GM12864 (cell line): ENCODE measurements at regions not wholly inside any gene's neighbourhood (a gene's known extent, or its start where the extent isn't known, plus 50 kb on each side); places are given as distances from the start of the nearest gene placed in this dataset.

Source experiments
- DNase-seq: peaks from one replicate; pipeline ENCODE4 v3.0.0-alpha.2; 2011; ENCODE audit warnings: low read depth
- H3K4me3 ChIP-seq: 2 replicates; pipeline ENCODE4 v1.5.1; 2011; ENCODE audit warnings: mild to moderate bottlenecking, low read depth, low read length, control low read depth
- CTCF ChIP-seq: IDR thresholded peaks from 2 replicates; pipeline ENCODE4 v1.5.1; 2011; ENCODE audit warnings: low read depth, mild to moderate bottlenecking, moderate library complexity, low read length, control low read depth, inconsistent platforms; ENCODE audit errors: missing control alignments

GRCh38 chr2:52884761-52885352, 882.7 kb upstream of the CHAC2 start:
- TF ChIP-seq CTCF = no peak
- no peak overlapping the region for H3K4me3 ChIP-seq
- DNase-seq = no peak

- no peak overlapping the region for H3K4me3 ChIP-seq
- TF ChIP-seq CTCF = no peak
Observed at GRCh38 chr2:52882974-52883373, 884.6 kb upstream of the CHAC2 start.

GRCh38 chr2:52881606-52882005, 886.0 kb upstream of the CHAC2 start:
- no peak for DNase-seq
- H3K4me3 ChIP-seq = no peak overlapping the region
- no peak for TF ChIP-seq CTCF

More at GRCh38 chr2:52882974-52883373, 884.6 kb upstream of the CHAC2 start:
- no peak for DNase-seq

GRCh38 chr2:52880872-52881271, 886.7 kb upstream of the CHAC2 start:
- DNase-seq = no peak
- TF ChIP-seq CTCF = no peak
- H3K4me3 ChIP-seq = no peak overlapping the region

- TF ChIP-seq CTCF = no peak
- DNase-seq = no peak
- H3K4me3 ChIP-seq = no peak overlapping the region
Observed at GRCh38 chr2:52879561-52879960, 888.0 kb upstream of the CHAC2 start.

- no peak overlapping the region for H3K4me3 ChIP-seq
- DNase-seq = no peak
- TF ChIP-seq CTCF = no peak
Observed at GRCh38 chr2:52877703-52878102, 889.9 kb upstream of the CHAC2 start.

GRCh38 chr2:52874466-52875106, 893.0 kb upstream of the CHAC2 start:
- no peak for TF ChIP-seq CTCF

More at GRCh38 chr2:52874466-52875106, 893.0 kb upstream of the CHAC2 start:
- no peak for DNase-seq
- H3K4me3 ChIP-seq = no peak overlapping the region
